ENCODE measurements at regions not wholly inside any gene's neighbourhood (a gene's known extent, or its start where the extent isn't known, plus 50 kb on each side); places are given as distances from the start of the nearest gene placed in this dataset.

DNA sequence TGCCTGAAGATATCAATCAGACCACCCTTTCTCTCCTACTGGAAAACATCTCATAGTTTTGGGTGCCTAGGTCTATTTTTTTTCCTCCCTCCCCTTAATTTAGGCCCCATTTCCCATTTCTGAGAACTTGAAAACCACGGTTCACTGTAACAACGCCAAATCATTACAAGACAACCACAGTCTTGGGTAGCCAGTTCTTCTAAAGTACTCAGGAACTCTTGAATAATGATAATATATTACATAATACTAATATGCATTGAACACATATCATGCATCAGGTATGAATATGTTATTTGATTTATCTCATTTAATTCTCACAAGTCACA lies 185.1 kb upstream of the ADO start:
- Histone ChIP-seq H2AFZ (ENCODE audit: low read length) (no peak overlapping the region), H3K27ac (ENCODE audit: low read depth, low read length) (peak overlapping the region; percentile 27), H3K27me3 (ENCODE audit: insufficient read depth, low read length) (no peaks in the 10 kb centered on the region), H3K4me2 (ENCODE audit: insufficient read depth, low read length) (peak overlapping the region; percentile 29), H4K20me1 (ENCODE audit: insufficient read depth, low read length) (no peaks in the 10 kb centered on the region), H3K36me3 (ENCODE audit: insufficient read depth, low read length) (no peaks in the 10 kb centered on the region), H3K79me2 (ENCODE audit: insufficient read depth, low read length) (no peaks in the 10 kb centered on the region), H3K4me3 (ENCODE audit: insufficient read depth, low read length) (no peak overlapping the region), H3K4me1 (ENCODE audit: insufficient read depth, low read length) (peaks cover 21% of the 10 kb centered on the region), H3K9me3 (ENCODE audit: low read depth, low read length) (no peaks in the 10 kb centered on the region)
- DNase-seq (ENCODE audit: insufficient read length, low spot score, missing footprints) = no peak
- TF ChIP-seq, protein P1, sequence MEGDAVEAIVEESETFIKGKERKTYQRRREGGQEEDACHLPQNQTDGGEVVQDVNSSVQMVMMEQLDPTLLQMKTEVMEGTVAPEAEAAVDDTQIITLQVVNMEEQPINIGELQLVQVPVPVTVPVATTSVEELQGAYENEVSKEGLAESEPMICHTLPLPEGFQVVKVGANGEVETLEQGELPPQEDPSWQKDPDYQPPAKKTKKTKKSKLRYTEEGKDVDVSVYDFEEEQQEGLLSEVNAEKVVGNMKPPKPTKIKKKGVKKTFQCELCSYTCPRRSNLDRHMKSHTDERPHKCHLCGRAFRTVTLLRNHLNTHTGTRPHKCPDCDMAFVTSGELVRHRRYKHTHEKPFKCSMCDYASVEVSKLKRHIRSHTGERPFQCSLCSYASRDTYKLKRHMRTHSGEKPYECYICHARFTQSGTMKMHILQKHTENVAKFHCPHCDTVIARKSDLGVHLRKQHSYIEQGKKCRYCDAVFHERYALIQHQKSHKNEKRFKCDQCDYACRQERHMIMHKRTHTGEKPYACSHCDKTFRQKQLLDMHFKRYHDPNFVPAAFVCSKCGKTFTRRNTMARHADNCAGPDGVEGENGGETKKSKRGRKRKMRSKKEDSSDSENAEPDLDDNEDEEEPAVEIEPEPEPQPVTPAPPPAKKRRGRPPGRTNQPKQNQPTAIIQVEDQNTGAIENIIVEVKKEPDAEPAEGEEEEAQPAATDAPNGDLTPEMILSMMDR (IDR thresholded peaks at IDR 0.05; ENCODE audit: extremely low read depth, low read depth, low read length) = no peak

DNA sequence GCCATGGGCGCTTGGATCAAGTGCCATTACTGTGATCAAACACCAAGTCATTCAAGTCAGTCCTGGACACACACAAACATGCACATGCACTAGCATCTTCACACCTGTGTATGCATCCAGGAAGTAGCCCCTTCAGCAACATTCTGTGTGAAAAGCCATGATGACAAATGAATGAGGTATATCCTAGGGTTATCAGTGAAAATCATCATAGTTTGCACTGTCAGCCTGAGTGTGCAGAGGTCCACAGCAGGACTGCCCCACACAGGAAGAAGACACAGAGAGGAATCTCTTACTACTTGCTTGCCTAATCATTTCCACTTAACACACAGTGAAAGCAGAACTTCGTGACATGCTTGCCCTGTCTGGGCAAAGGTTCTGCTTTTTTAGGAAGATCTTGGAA lies 184.0 kb upstream of the ADO start:
- DNase-seq (ENCODE audit: insufficient read length, low spot score, missing footprints) = no peak
- no peaks in the 10 kb centered on the region for H4K20me1 ChIP-seq (ENCODE audit: insufficient read depth, low read length)
- peaks cover 17% of the 10 kb centered on the region for H3K4me1 ChIP-seq (ENCODE audit: insufficient read depth, low read length)
- no peak overlapping the region for H3K27ac ChIP-seq (ENCODE audit: low read depth, low read length)
- H2AFZ ChIP-seq (ENCODE audit: low read length) = no peak overlapping the region
- H3K79me2 ChIP-seq (ENCODE audit: insufficient read depth, low read length) = no peaks in the 10 kb centered on the region
- no peaks in the 10 kb centered on the region for H3K9me3 ChIP-seq (ENCODE audit: low read depth, low read length)
- H3K27me3 ChIP-seq (ENCODE audit: insufficient read depth, low read length) = no peaks in the 10 kb centered on the region
- H3K4me3 ChIP-seq (ENCODE audit: insufficient read depth, low read length) = no peak overlapping the region
- no peaks in the 10 kb centered on the region for H3K36me3 ChIP-seq (ENCODE audit: insufficient read depth, low read length)
- TF ChIP-seq, protein P1 (IDR thresholded peaks at IDR 0.05; ENCODE audit: extremely low read depth, low read depth, low read length) = no peak
- no peak overlapping the region for H3K4me2 ChIP-seq (ENCODE audit: insufficient read depth, low read length)

DNA sequence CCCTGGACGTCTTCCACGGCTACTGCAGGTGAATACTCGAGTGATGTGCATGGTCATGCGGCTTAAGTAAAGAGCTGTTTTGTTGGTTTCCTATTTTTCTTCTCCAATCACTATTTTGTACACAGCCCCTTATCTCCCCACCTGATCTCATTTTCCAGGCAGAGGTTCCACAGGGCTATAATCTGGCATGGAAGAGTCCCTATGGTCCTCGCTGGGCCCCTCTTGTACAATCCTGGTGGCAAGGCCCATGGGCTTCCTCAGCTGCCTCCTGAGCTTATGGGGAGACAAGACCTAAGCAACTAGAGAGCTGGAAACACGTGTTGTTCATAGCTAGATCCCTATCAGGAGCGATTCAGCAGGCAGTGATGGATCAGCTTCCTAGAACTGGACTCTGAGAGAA lies 181.3 kb upstream of the ADO start:
- no peak for DNase-seq (ENCODE audit: insufficient read length, low spot score, missing footprints)
- no peaks in the 10 kb centered on the region for H3K27me3 ChIP-seq (ENCODE audit: insufficient read depth, low read length)
- no peaks in the 10 kb centered on the region for H4K20me1 ChIP-seq (ENCODE audit: insufficient read depth, low read length)
- no peaks in the 10 kb centered on the region for H3K79me2 ChIP-seq (ENCODE audit: insufficient read depth, low read length)
- no peak overlapping the region for H3K27ac ChIP-seq (ENCODE audit: low read depth, low read length)
- no peak overlapping the region for H3K4me2 ChIP-seq (ENCODE audit: insufficient read depth, low read length)
- no peaks in the 10 kb centered on the region for H3K9me3 ChIP-seq (ENCODE audit: low read depth, low read length)
- no peak overlapping the region for H2AFZ ChIP-seq (ENCODE audit: low read length)
- no peak overlapping the region for H3K4me3 ChIP-seq (ENCODE audit: insufficient read depth, low read length)
- H3K36me3 ChIP-seq (ENCODE audit: insufficient read depth, low read length) = no peaks in the 10 kb centered on the region
- H3K4me1 ChIP-seq (ENCODE audit: insufficient read depth, low read length) = peaks cover 40% of the 10 kb centered on the region
- TF ChIP-seq, protein P1 (IDR thresholded peaks at IDR 0.05; ENCODE audit: extremely low read depth, low read depth, low read length) = no peak

DNA sequence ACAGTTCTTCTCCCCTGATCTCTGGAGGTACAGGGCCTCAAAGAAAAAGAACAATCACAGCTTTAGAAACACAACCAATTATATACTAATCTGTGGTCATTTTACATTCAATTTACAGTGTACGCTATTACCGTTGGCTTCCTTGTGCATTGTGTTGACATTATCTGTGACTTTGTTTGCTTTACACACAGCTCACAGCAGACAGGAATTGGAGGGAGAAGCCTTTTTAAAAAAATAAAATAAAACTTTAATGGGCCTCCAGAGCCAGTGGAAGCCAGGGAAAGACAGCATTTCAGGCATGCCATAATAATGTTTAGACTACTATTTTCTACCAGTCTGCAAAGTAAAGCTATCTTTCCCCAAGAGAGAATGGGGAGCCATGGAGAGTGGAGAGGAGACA lies 179.0 kb upstream of the ADO start:
- Histone ChIP-seq H2AFZ (ENCODE audit: low read length) (peak overlapping the region; percentile 48), H3K36me3 (ENCODE audit: insufficient read depth, low read length) (no peaks in the 10 kb centered on the region), H3K79me2 (ENCODE audit: insufficient read depth, low read length) (no peaks in the 10 kb centered on the region), H3K4me2 (ENCODE audit: insufficient read depth, low read length) (peak overlapping the region; percentile 44), H3K4me3 (ENCODE audit: insufficient read depth, low read length) (no peak overlapping the region), H3K9me3 (ENCODE audit: low read depth, low read length) (no peaks in the 10 kb centered on the region), H3K27ac (ENCODE audit: low read depth, low read length) (no peak overlapping the region), H3K4me1 (ENCODE audit: insufficient read depth, low read length) (peaks cover 32% of the 10 kb centered on the region), H3K27me3 (ENCODE audit: insufficient read depth, low read length) (no peaks in the 10 kb centered on the region), H4K20me1 (ENCODE audit: insufficient read depth, low read length) (no peaks in the 10 kb centered on the region)
- no peak for DNase-seq (ENCODE audit: insufficient read length, low spot score, missing footprints)
- TF ChIP-seq, protein P1 (IDR thresholded peaks at IDR 0.05; ENCODE audit: extremely low read depth, low read depth, low read length) = no peak
